ENCODE measurements at regions not wholly inside any gene's neighbourhood (a gene's known extent, or its start where the extent isn't known, plus 50 kb on each side); places are given as distances from the start of the nearest gene placed in this dataset.

GRCh38 chr18:30288662-30289414 lies 753.7 kb downstream of the DSC3 start:
- DNase-seq: no peak

- DNase-seq: no peak
Observed at GRCh38 chr18:30280861-30281470, 761.6 kb downstream of the DSC3 start.

- no peak for DNase-seq
Observed at GRCh38 chr18:30280186-30280585, 762.4 kb downstream of the DSC3 start.

- DNase-seq: no peak
Observed at GRCh38 chr18:30277676-30278075, 764.9 kb downstream of the DSC3 start.

GRCh38 chr18:30271716-30272115 lies 770.8 kb downstream of the DSC3 start:
- DNase-seq: no peak

GRCh38 chr18:30265190-30265589 lies 777.4 kb downstream of the DSC3 start:
- no peak for DNase-seq

- DNase-seq: no peak
Observed at GRCh38 chr18:30254331-30254730, 788.2 kb downstream of the DSC3 start.

- DNase-seq: no peak
Observed at GRCh38 chr18:30248056-30248455, 794.5 kb downstream of the DSC3 start.

- no peak for DNase-seq
Observed at GRCh38 chr18:30245766-30246455, 796.6 kb downstream of the DSC3 start.

- no peak for DNase-seq
Observed at GRCh38 chr18:30234755-30235154, 807.8 kb downstream of the DSC3 start.

- DNase-seq: no peak
Observed at GRCh38 chr18:30211112-30211511, 831.4 kb downstream of the DSC3 start.

GRCh38 chr18:30208546-30208945 lies 834.0 kb downstream of the DSC3 start:
- no peak for DNase-seq

- no peak for DNase-seq
Observed at GRCh38 chr18:30192216-30192615, 850.3 kb downstream of the DSC3 start.

- DNase-seq: no peak
Observed at GRCh38 chr18:30186245-30186644, 856.3 kb downstream of the DSC3 start.

- no peak for DNase-seq
Observed at GRCh38 chr18:30177056-30177455, 865.5 kb downstream of the DSC3 start.

GRCh38 chr18:30175621-30176225 lies 866.8 kb downstream of the DSC3 start:
- DNase-seq: no peak

GRCh38 chr18:30175061-30175574 lies 867.4 kb downstream of the DSC3 start:
- DNase-seq: no peak

GRCh38 chr18:30163573-30163972 lies 879.0 kb downstream of the DSC3 start:
- DNase-seq: no peak

GRCh38 chr18:30160124-30160523 lies 882.4 kb downstream of the DSC3 start:
- DNase-seq: no peak

GRCh38 chr18:30150586-30151250 lies 891.8 kb downstream of the DSC3 start:
- DNase-seq: no peak

- no peak for DNase-seq
Observed at GRCh38 chr18:30149585-30149984, 893.0 kb downstream of the DSC3 start.

- no peak for DNase-seq
Observed at GRCh38 chr18:30142870-30143269, 899.7 kb downstream of the DSC3 start.

GRCh38 chr18:30142248-30142647 lies 900.3 kb downstream of the DSC3 start:
- no peak for DNase-seq

Measured in DMS153 (cell line).